HepG2 (cell line): ENCODE measurements at regions not wholly inside any gene's neighbourhood (a gene's known extent, or its start where the extent isn't known, plus 50 kb on each side); places are given as distances from the start of the nearest gene placed in this dataset.

ENCODE experiments used
- ATAC-seq: fragments of 200-7000 bp; cut with Tn5 transposase; 3 replicates; pipeline ENCODE4 v1.9.1; 2020; ENCODE audit warnings: mild to moderate bottlenecking, moderate library complexity
- BruUV-seq: library from RNA; stranded (reverse); fragments of 400-500 nt; replicated peaks from 2 replicates; lab custom pipeline; 2021; lab: Mats Ljungman, UMichigan
- CTCF ChIA-PET: fragments of 300-600 bp; formaldehyde crosslinking; extraction: SDS; loops from one replicate; lab custom pipeline; 2021; ENCODE audit warnings: low total read pairs, inconsistent platforms, low intra/inter-chr PET ratio; lab: Yijun Ruan, JAX
- POLR2A ChIA-PET: fragments of 350-600 bp; sonication (Branson Sonifier 250); formaldehyde crosslinking; loops from one replicate; lab custom pipeline; 2020; ENCODE audit warnings: antibody characterized with exemption, inconsistent platforms; lab: Yijun Ruan, JAX
- DNase-seq: peaks from one replicate; pipeline ENCODE4 v3.0.0-alpha.2; 2015; ENCODE audit warnings: low spot score
- FAIRE-seq: peaks from 3 replicates; lab custom pipeline; 2011; peaks lifted over from hg19 to GRCh38; lab: Jason Lieb, UNC
- H2AFZ ChIP-seq: one replicate; pipeline ENCODE4 v1.6.1; 2011; ENCODE audit warnings: low read length, inconsistent platforms
- H3K27ac ChIP-seq: fragments of 300-600 bp; 3 replicates; pipeline ENCODE4 v1.8.0; 2011; ENCODE audit warnings: mixed run types, mild to moderate bottlenecking, mixed read lengths, low read length, inconsistent platforms; ENCODE audit not compliant: insufficient read depth; ENCODE audit errors: extremely low read length
- H3K27me3 ChIP-seq, 2 experiments: fragments of 200-600 bp in 1 of 2; 2 replicates in 1 of 2; 3 replicates in 1 of 2; pipeline versions ENCODE4 v1.6.0 to v1.8.0; 2011; ENCODE audit warnings: low read length in 2 of 2, mild to moderate bottlenecking in 2 of 2, moderate library complexity in 2 of 2, inconsistent platforms in 1 of 2; ENCODE audit not compliant: insufficient read depth in 2 of 2, control insufficient read depth in 1 of 2
- H3K36me3 ChIP-seq, 2 experiments: fragments of 200-600 bp in 1 of 2; replicated peaks in 1 of 2; 2 replicates in 1 of 2; 3 replicates in 1 of 2; pipeline versions ENCODE4 v1.5.1 to v1.8.0; 2011; ENCODE audit warnings: low read length in 2 of 2, inconsistent platforms in 1 of 2; ENCODE audit not compliant: insufficient read depth in 2 of 2, control insufficient read depth in 1 of 2
- H3K4me1 ChIP-seq: 2 replicates; pipeline ENCODE4 v1.5.1; 2012; ENCODE audit warnings: low read length, inconsistent platforms; ENCODE audit not compliant: insufficient read depth
- H3K4me2 ChIP-seq: 2 replicates; pipeline ENCODE4 v1.6.0; 2011; ENCODE audit warnings: low read depth, low read length, inconsistent platforms
- H3K4me3 ChIP-seq, 3 experiments: fragments of 200-600 bp in 1 of 3; sonication (generic), shearing (Covaris generic) in 1 of 3; replicated peaks in 1 of 3; 2 replicates each; pipeline ENCODE4 v1.5.1; 2011 to 2016; ENCODE audit warnings: low read length in 3 of 3, inconsistent platforms in 2 of 3, low read depth in 2 of 3, mild to moderate bottlenecking in 2 of 3, control low read depth in 1 of 3, mixed read lengths in 1 of 3; ENCODE audit not compliant: insufficient read depth in 1 of 3
- H3K79me2 ChIP-seq: one replicate; pipeline ENCODE4 v1.6.1; 2011; ENCODE audit warnings: low read length, inconsistent platforms; ENCODE audit not compliant: insufficient read depth
- H3K9ac ChIP-seq: 2 replicates; pipeline ENCODE4 v1.6.0; 2011; ENCODE audit warnings: mild to moderate bottlenecking, low read depth, low read length, inconsistent platforms; ENCODE audit not compliant: insufficient read depth
- H3K9me3 ChIP-seq: 2 replicates; pipeline ENCODE4 v1.5.1; 2012; ENCODE audit warnings: mild to moderate bottlenecking, low read length
- H4K20me1 ChIP-seq: 2 replicates; pipeline ENCODE4 v1.6.0; 2011; ENCODE audit warnings: inconsistent platforms, mild to moderate bottlenecking, low read length, moderate library complexity; ENCODE audit not compliant: insufficient read depth
- ARNT2 ChIP-seq: sonication (generic); formaldehyde crosslinking; IDR thresholded peaks from 2 replicates; pipeline ENCODE4 v1.8.0; 2022; ENCODE audit warnings: mild to moderate bottlenecking, low read depth, missing genetic modification reagents, moderate library complexity
- FOXA3 ChIP-seq: IDR thresholded peaks from 2 replicates; pipeline ENCODE4 v1.6.1; 2016; ENCODE audit warnings: missing genetic modification reagents, missing compliant biosample characterization
- KMT2B ChIP-seq: IDR thresholded peaks from 2 replicates; pipeline ENCODE4 v1.6.1; 2016; ENCODE audit warnings: missing genetic modification reagents, missing compliant biosample characterization
- STAG1 ChIP-seq: sonication (generic); formaldehyde crosslinking; IDR thresholded peaks from 2 replicates; pipeline ENCODE4 v1.4.0; 2020; ENCODE audit warnings: missing genetic modification reagents
- TAF1 ChIP-seq: sonication (generic); formaldehyde crosslinking; IDR thresholded peaks from 2 replicates; pipeline ENCODE4 v1.4.0; 2020; ENCODE audit warnings: missing genetic modification reagents
- TRIM24 ChIP-seq: sonication (generic); formaldehyde crosslinking; IDR thresholded peaks from 2 replicates; pipeline ENCODE4 v1.8.0; 2022; ENCODE audit warnings: mild to moderate bottlenecking, missing genetic modification reagents
- ZMAT3 ChIP-seq: sonication (generic); formaldehyde crosslinking; conservative IDR thresholded peaks from 2 replicates; pipeline ENCODE4 v1.7.0; 2021; ENCODE audit warnings: missing genetic modification reagents
- ZNF335 ChIP-seq: sonication (generic); formaldehyde crosslinking; IDR thresholded peaks from 2 replicates; pipeline ENCODE4 v1.4.0; 2020; ENCODE audit warnings: missing genetic modification reagents
- ZNF703 ChIP-seq: sonication (generic); formaldehyde crosslinking; IDR thresholded peaks from 2 replicates; pipeline ENCODE4 v1.5.1; 2020; ENCODE audit warnings: missing genetic modification reagents, mild to moderate bottlenecking, moderate library complexity, borderline replicate concordance
- WGBS: methylation state at CpG from one replicate; pipeline ENCODE4 v1.1.6; 2017; ENCODE audit warnings: low lambda C conversion rate; 5-methylcytosine and 5-hydroxymethylcytosine counted together
- in situ Hi-C: cut with HindIII; loops from 2 replicates; pipeline ENCODE4 v1.10.0; 2017; ENCODE audit warnings: low pct_unique_long_range_greater_than_20kb; ENCODE audit not compliant: extremely low pct_ligation_motif_present
- intact Hi-C: fragments of 100-400 bp; cut with micrococcal nuclease; formaldehyde crosslinking; loops from one replicate; pipeline ENCODE4 v1.10.0; 2022; ENCODE audit not compliant: unreplicated experiment
- TF ChIP-seq, protein P1 (sequence below): sonication (generic); formaldehyde crosslinking; IDR thresholded peaks from 2 replicates; pipeline ENCODE4 v1.4.0; 2020; ENCODE audit warnings: missing genetic modification reagents
- TF ChIP-seq, protein P2 (sequence below): fragments of 450-650 bp; IDR thresholded peaks from 2 replicates; pipeline ENCODE4 v1.6.1; 2017

DNA sequence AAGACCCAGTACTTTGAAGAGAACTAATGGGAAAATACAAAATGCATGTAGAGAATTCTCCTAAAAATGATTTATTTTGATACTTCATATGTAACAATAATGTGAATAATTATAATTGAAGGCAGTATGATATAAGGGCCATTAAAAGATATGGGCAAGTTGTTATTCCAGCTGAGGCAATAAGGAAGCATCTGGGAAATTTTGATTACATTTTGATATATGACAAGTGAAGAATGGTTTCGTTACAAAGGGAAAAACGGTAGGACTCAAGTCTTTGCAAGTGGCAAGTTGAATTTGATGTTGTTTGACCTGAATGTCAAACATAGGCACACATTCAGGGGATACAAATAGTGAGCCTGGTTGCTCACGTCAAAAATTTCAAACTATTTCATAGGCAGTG lies 137.9 kb upstream of the TP63 start:
- H3K36me3 ChIP-seq, result no peaks in the 10 kb centered on the region
- no peak for ATAC-seq
- no peak overlapping the region for H3K27ac ChIP-seq
- POLR2A ChIA-PET, result no interaction called here
- no peaks in the 10 kb centered on the region for H4K20me1 ChIP-seq
- H3K9me3 ChIP-seq, result no peaks in the 10 kb centered on the region
- H3K27me3 ChIP-seq, result no peaks in the 10 kb centered on the region
- TF ChIP-seq KMT2B (CRISPR knock-in tag) (no peak), STAG1 (no peak), ZNF703 (no peak), FOXA3 (no peak), ZMAT3 (CRISPR knock-in tag) (no peak), ZNF335 (no peak), TRIM24 (CRISPR knock-in tag) (no peak), ARNT2 (CRISPR knock-in tag) (no peak), TAF1 (CRISPR knock-in tag) (no peak)
- TF ChIP-seq, protein P1, sequence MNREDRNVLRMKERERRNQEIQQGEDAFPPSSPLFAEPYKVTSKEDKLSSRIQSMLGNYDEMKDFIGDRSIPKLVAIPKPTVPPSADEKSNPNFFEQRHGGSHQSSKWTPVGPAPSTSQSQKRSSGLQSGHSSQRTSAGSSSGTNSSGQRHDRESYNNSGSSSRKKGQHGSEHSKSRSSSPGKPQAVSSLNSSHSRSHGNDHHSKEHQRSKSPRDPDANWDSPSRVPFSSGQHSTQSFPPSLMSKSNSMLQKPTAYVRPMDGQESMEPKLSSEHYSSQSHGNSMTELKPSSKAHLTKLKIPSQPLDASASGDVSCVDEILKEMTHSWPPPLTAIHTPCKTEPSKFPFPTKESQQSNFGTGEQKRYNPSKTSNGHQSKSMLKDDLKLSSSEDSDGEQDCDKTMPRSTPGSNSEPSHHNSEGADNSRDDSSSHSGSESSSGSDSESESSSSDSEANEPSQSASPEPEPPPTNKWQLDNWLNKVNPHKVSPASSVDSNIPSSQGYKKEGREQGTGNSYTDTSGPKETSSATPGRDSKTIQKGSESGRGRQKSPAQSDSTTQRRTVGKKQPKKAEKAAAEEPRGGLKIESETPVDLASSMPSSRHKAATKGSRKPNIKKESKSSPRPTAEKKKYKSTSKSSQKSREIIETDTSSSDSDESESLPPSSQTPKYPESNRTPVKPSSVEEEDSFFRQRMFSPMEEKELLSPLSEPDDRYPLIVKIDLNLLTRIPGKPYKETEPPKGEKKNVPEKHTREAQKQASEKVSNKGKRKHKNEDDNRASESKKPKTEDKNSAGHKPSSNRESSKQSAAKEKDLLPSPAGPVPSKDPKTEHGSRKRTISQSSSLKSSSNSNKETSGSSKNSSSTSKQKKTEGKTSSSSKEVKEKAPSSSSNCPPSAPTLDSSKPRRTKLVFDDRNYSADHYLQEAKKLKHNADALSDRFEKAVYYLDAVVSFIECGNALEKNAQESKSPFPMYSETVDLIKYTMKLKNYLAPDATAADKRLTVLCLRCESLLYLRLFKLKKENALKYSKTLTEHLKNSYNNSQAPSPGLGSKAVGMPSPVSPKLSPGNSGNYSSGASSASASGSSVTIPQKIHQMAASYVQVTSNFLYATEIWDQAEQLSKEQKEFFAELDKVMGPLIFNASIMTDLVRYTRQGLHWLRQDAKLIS (CRISPR knock-in tag), result no peak
- TF ChIP-seq, protein P2, sequence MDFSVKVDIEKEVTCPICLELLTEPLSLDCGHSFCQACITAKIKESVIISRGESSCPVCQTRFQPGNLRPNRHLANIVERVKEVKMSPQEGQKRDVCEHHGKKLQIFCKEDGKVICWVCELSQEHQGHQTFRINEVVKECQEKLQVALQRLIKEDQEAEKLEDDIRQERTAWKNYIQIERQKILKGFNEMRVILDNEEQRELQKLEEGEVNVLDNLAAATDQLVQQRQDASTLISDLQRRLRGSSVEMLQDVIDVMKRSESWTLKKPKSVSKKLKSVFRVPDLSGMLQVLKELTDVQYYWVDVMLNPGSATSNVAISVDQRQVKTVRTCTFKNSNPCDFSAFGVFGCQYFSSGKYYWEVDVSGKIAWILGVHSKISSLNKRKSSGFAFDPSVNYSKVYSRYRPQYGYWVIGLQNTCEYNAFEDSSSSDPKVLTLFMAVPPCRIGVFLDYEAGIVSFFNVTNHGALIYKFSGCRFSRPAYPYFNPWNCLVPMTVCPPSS, result no peak
- TF ChIP-seq, all 625 proteins: peak for 0
- no TSS peak for BruUV-seq
- DNase-seq (no peak), FAIRE-seq (no peak)
- H3K4me2 ChIP-seq, result no peak overlapping the region
- in situ Hi-C loops, result no loop called here
- no peaks in the 10 kb centered on the region for H3K79me2 ChIP-seq
- no peaks in the 10 kb centered on the region for H3K4me1 ChIP-seq
- WGBS, result 14% methylated on average over 3 of the region's 3 CpGs
- no peak overlapping the region for H3K4me3 ChIP-seq
- intact Hi-C loops, result no loop called here
- H3K9ac ChIP-seq, result no peak overlapping the region
- CTCF ChIA-PET, result no interaction called here
- H2AFZ ChIP-seq, result no peak overlapping the region
